Cardiac muscle cell (in vitro differentiated cells and primary cell): ENCODE measurements at regions not wholly inside any gene's neighbourhood (a gene's known extent, or its start where the extent isn't known, plus 50 kb on each side); places are given as distances from the start of the nearest gene placed in this dataset.
A peak's percentile ranks its signal among the peaks of the same experiment; 100 is the strongest.

Experiments
- DNase-seq, 2 donors: peaks; one replicate each; pipeline versions ENCODE4 v3.0.0 to v3.0.0-alpha.2; 2010 to 2017; ENCODE audit warnings: low read depth in 1 of 2, low spot score in 1 of 2
- H3K27ac ChIP-seq: fragments of 200-600 bp; sonication (generic); 2 replicates; pipeline ENCODE4 v1.5.1; 2016
- H3K27me3 ChIP-seq: fragments of 200-600 bp; sonication (generic); 2 replicates; pipeline ENCODE4 v1.6.0; 2016; ENCODE audit warnings: control low read depth
- H3K36me3 ChIP-seq: fragments of 200-600 bp; sonication (generic); 2 replicates; pipeline ENCODE4 v1.5.1; 2016; ENCODE audit warnings: control low read depth
- H3K4me1 ChIP-seq: fragments of 200-600 bp; sonication (generic); 2 replicates; pipeline ENCODE4 v1.8.1; 2017; ENCODE audit warnings: low read depth, mild to moderate bottlenecking, mixed run types
- H3K4me3 ChIP-seq: fragments of 200-600 bp; sonication (generic); 2 replicates; pipeline ENCODE4 v1.5.1; 2016; ENCODE audit warnings: mild to moderate bottlenecking
- H3K9me3 ChIP-seq: fragments of 200-600 bp; sonication (generic); 2 replicates; pipeline ENCODE4 v1.5.1; 2017; ENCODE audit warnings: low read depth, mild to moderate bottlenecking, control low read depth
- CTCF ChIP-seq: IDR thresholded peaks from 2 replicates; pipeline ENCODE4 v1.5.1; 2012; ENCODE audit warnings: low read depth, mild to moderate bottlenecking, low read length

- H3K4me1 ChIP-seq, result no peaks in the 10 kb centered on the region
- no peaks in the 10 kb centered on the region for H3K36me3 ChIP-seq
- H3K9me3 ChIP-seq, result no peaks in the 10 kb centered on the region
- no peak overlapping the region for H3K4me3 ChIP-seq
- DNase-seq, result no peak
- no peak overlapping the region for H3K27ac ChIP-seq
- H3K27me3 ChIP-seq, result peaks cover 7% of the 10 kb centered on the region
- TF ChIP-seq CTCF, result no peak
Measured at GRCh38 chr5:154134499-154134898, 56.0 kb upstream of the GALNT10 start.

GRCh38 chr5:154135125-154135817 lies 55.3 kb upstream of the GALNT10 start:
- H3K36me3 ChIP-seq, result no peaks in the 10 kb centered on the region
- H3K27me3 ChIP-seq, result peaks cover 7% of the 10 kb centered on the region
- H3K4me1 ChIP-seq, result no peaks in the 10 kb centered on the region
- H3K4me3 ChIP-seq, result no peak overlapping the region
- no peak overlapping the region for H3K27ac ChIP-seq
- H3K9me3 ChIP-seq, result no peaks in the 10 kb centered on the region
- no peak for TF ChIP-seq CTCF
- no peak for DNase-seq

- H3K36me3 ChIP-seq, result no peaks in the 10 kb centered on the region
- TF ChIP-seq CTCF, result no peak
- no peak overlapping the region for H3K27ac ChIP-seq
- H3K4me1 ChIP-seq, result no peaks in the 10 kb centered on the region
- H3K4me3 ChIP-seq, result no peak overlapping the region
- H3K9me3 ChIP-seq, result no peaks in the 10 kb centered on the region
- DNase-seq, result no peak
- H3K27me3 ChIP-seq, result peaks cover 7% of the 10 kb centered on the region
Measured at GRCh38 chr5:154136141-154136540, 54.4 kb upstream of the GALNT10 start.

- DNase-seq, result peak in 1 of 2 donors; percentile 79
- H3K36me3 ChIP-seq, result no peaks in the 10 kb centered on the region
- H3K4me3 ChIP-seq, result no peak overlapping the region
- no peaks in the 10 kb centered on the region for H3K27me3 ChIP-seq
- no peaks in the 10 kb centered on the region for H3K9me3 ChIP-seq
- H3K27ac ChIP-seq, result no peak overlapping the region
- H3K4me1 ChIP-seq, result no peaks in the 10 kb centered on the region
- no peak for TF ChIP-seq CTCF
Measured at GRCh38 chr5:154138701-154139100, 51.8 kb upstream of the GALNT10 start.

- DNase-seq, result no peak
- Histone ChIP-seq H3K4me3 (no peak overlapping the region), H3K9me3 (no peaks in the 10 kb centered on the region), H3K36me3 (no peaks in the 10 kb centered on the region), H3K27ac (no peak overlapping the region), H3K4me1 (no peaks in the 10 kb centered on the region), H3K27me3 (no peaks in the 10 kb centered on the region)
- TF ChIP-seq CTCF, result no peak
Measured at GRCh38 chr5:154140381-154140780, 50.2 kb upstream of the GALNT10 start.
